ENCODE measurements at regions not wholly inside any gene's neighbourhood (a gene's known extent, or its start where the extent isn't known, plus 50 kb on each side); places are given as distances from the start of the nearest gene placed in this dataset.

GRCh38 chr1:68372487-68372886 is 77.3 kb downstream of the RPE65 start:
- H3K4me3 ChIP-seq, result no peak overlapping the region
- no peaks in the 10 kb centered on the region for H3K4me1 ChIP-seq
- no peaks in the 10 kb centered on the region for H3K9me3 ChIP-seq
- no peak for DNase-seq
- TF ChIP-seq, protein P1, sequence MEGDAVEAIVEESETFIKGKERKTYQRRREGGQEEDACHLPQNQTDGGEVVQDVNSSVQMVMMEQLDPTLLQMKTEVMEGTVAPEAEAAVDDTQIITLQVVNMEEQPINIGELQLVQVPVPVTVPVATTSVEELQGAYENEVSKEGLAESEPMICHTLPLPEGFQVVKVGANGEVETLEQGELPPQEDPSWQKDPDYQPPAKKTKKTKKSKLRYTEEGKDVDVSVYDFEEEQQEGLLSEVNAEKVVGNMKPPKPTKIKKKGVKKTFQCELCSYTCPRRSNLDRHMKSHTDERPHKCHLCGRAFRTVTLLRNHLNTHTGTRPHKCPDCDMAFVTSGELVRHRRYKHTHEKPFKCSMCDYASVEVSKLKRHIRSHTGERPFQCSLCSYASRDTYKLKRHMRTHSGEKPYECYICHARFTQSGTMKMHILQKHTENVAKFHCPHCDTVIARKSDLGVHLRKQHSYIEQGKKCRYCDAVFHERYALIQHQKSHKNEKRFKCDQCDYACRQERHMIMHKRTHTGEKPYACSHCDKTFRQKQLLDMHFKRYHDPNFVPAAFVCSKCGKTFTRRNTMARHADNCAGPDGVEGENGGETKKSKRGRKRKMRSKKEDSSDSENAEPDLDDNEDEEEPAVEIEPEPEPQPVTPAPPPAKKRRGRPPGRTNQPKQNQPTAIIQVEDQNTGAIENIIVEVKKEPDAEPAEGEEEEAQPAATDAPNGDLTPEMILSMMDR (IDR thresholded peaks at IDR 0.05), result no peak
- no peak for TF ChIP-seq POLR2AphosphoS5 (IDR thresholded peaks at IDR 0.05)
- no peak for TF ChIP-seq EP300 (IDR thresholded peaks at IDR 0.05)
- no peak for TF ChIP-seq POLR2A (IDR thresholded peaks at IDR 0.05)
- no peaks in the 10 kb centered on the region for H3K27me3 ChIP-seq
- 92 to 94% methylated on average over 6 of the region's 6 CpGs for WGBS, 2 donors
- no peaks in the 10 kb centered on the region for H3K36me3 ChIP-seq
- no peak overlapping the region for H3K27ac ChIP-seq
- intact Hi-C loops (cut with DNase I), result no loop called here

- WGBS, 2 donors, result 9 to 54% methylated on average over 1 of the region's 1 CpG
- no peaks in the 10 kb centered on the region for H3K9me3 ChIP-seq
- H3K4me1 ChIP-seq, result no peaks in the 10 kb centered on the region
- intact Hi-C loops (cut with DNase I), result no loop called here
- no peak overlapping the region for H3K27ac ChIP-seq
- no peak overlapping the region for H3K4me3 ChIP-seq
- H3K36me3 ChIP-seq, result no peaks in the 10 kb centered on the region
- no peak for DNase-seq
- TF ChIP-seq POLR2A (IDR thresholded peaks at IDR 0.05) (no peak), EP300 (IDR thresholded peaks at IDR 0.05) (no peak), POLR2AphosphoS5 (IDR thresholded peaks at IDR 0.05) (no peak)
- TF ChIP-seq, protein P1 (IDR thresholded peaks at IDR 0.05), result no peak
- no peaks in the 10 kb centered on the region for H3K27me3 ChIP-seq
These were observed 79.4 kb downstream of the RPE65 start for GRCh38 chr1:68370101-68370915.

DNA sequence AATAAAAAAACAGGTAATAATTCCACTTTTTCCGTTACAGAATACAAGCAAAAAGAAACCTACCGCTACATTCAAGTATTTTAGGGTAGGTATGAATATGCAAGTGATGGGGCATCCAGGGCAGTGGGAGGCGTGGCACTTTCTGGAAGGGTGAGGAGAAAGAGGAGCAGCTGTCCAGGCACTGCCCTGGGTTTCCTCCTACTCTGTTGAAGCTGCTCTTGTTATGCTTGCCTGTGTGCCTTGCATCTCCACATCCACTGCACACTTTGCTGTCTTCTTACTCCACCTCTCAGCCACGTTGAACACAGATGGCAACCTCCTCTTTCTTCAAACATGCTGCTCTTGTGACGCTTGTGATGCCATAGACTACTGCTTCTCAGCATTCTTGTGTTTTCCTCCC is 83.2 kb downstream of the RPE65 start:
- no peak for DNase-seq
- Histone ChIP-seq H3K4me3 (no peak overlapping the region), H3K9me3 (no peaks in the 10 kb centered on the region), H3K27ac (no peak overlapping the region), H3K4me1 (no peaks in the 10 kb centered on the region), H3K36me3 (no peaks in the 10 kb centered on the region), H3K27me3 (no peaks in the 10 kb centered on the region)
- WGBS, 2 donors, result 92% methylated on average over 5 of the region's 5 CpGs
- no peak for TF ChIP-seq EP300 (IDR thresholded peaks at IDR 0.05)
- no peak for TF ChIP-seq POLR2AphosphoS5 (IDR thresholded peaks at IDR 0.05)
- TF ChIP-seq, protein P1 (IDR thresholded peaks at IDR 0.05), result no peak
- intact Hi-C loops (cut with DNase I), result no loop called here

DNA sequence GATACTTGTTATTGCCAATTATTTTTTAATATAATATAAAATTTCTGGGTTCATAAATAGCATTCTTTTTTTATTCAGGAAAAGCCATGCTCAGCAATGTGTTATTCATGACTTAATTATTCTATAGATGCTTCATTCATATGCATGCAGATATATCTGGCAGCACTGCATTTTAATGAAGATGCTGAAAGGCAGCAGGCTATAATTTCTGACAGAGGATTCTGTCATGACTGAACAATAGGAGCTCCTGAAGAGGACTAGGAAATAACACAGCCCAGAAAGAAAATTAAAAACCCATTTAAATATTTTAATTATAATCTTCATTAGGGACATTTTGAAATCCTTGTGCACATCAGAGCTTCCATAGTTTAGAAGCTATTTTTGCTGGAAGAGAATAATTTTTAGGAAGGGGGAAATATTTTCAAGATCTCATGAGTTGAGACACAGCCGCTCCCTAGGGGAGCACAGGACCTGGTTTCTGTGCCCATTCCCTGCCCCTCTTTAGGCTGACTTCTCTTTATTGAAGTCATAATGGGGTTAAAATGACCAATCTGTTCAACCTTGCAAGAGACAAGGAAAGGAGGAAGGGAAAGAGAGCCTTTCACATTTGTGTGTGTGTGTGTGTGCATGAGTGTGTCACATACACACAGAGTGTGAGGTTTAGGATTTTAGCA is 83.9 kb downstream of the RPE65 start:
- H3K36me3 ChIP-seq, result no peaks in the 10 kb centered on the region
- H3K4me1 ChIP-seq, result no peaks in the 10 kb centered on the region
- H3K4me3 ChIP-seq, result no peak overlapping the region
- no peaks in the 10 kb centered on the region for H3K27me3 ChIP-seq
- DNase-seq, result no peak
- no peak for TF ChIP-seq POLR2A (IDR thresholded peaks at IDR 0.05)
- no peak for TF ChIP-seq POLR2AphosphoS5 (IDR thresholded peaks at IDR 0.05)
- TF ChIP-seq, protein P1 (IDR thresholded peaks at IDR 0.05), result no peak
- TF ChIP-seq EP300 (IDR thresholded peaks at IDR 0.05), result no peak
- H3K9me3 ChIP-seq, result no peaks in the 10 kb centered on the region
- no peak overlapping the region for H3K27ac ChIP-seq
- intact Hi-C loops (cut with DNase I), result no loop called here
- WGBS, 2 donors, result 97 to 99% methylated on average over 1 of the region's 1 CpG

Data from sigmoid colon (tissue), 6 donors.